NT2/D1 (cell line): ENCODE measurements at regions not wholly inside any gene's neighbourhood (a gene's known extent, or its start where the extent isn't known, plus 50 kb on each side); places are given as distances from the start of the nearest gene placed in this dataset.

ENCODE experiments used
- DNase-seq: peaks from one replicate; pipeline ENCODE4 v3.0.0-alpha.2; 2011; ENCODE audit warnings: low read depth, low spot score
- H3K27me3 ChIP-seq: 2 replicates; pipeline ENCODE4 v1.6.0; 2011; ENCODE audit warnings: mild to moderate bottlenecking; ENCODE audit not compliant: insufficient read length, insufficient read depth
- H3K36me3 ChIP-seq: 2 replicates; pipeline ENCODE4 v1.6.1; 2011; ENCODE audit warnings: mild to moderate bottlenecking, low read length, mixed read lengths; ENCODE audit not compliant: insufficient read depth, insufficient read length
- H3K4me1 ChIP-seq: 2 replicates; pipeline ENCODE4 v1.5.1; 2011; ENCODE audit not compliant: insufficient read depth, insufficient read length
- H3K4me3 ChIP-seq: 2 replicates; pipeline ENCODE4 v1.5.1; 2011; ENCODE audit warnings: low read depth; ENCODE audit not compliant: insufficient read length
- H3K9ac ChIP-seq: 2 replicates; pipeline ENCODE4 v1.6.0; 2011; ENCODE audit warnings: low read depth; ENCODE audit not compliant: insufficient read length
- H3K9me3 ChIP-seq: 2 replicates; pipeline ENCODE4 v1.5.1; 2011; ENCODE audit warnings: mild to moderate bottlenecking, low read length; ENCODE audit not compliant: insufficient read depth
- SUZ12 ChIP-seq: IDR thresholded peaks from 2 replicates; pipeline ENCODE4 v1.6.1; 2011; ENCODE audit not compliant: insufficient read length, insufficient read depth; ENCODE audit errors: extremely low read depth
- YY1 ChIP-seq: IDR thresholded peaks from 2 replicates; pipeline ENCODE4 v1.6.1; 2011; ENCODE audit not compliant: insufficient read length, insufficient read depth
- ZNF274 ChIP-seq: IDR thresholded peaks from 2 replicates; pipeline ENCODE4 v1.6.1; 2011; ENCODE audit warnings: mild to moderate bottlenecking, low read depth, low read length

DNA sequence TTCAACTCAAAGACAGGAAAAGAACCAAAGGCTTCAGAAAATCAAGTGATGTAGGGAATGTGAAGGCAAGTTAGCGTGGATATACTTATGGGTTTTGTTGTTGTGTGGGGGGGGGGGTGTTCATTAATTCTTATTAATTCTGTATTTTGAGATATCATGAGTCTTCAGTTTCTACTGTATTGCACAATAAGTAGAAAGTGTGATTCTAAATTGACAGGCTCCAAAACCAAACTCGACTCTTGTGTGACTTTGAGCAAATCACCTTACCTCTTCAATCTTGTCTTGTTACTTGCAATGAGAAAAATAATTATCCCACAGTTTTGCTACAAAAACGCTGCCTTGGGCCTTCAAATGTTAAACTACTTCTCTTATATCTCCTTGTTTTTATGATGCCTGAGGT is 453.9 kb upstream of the GOT2 start:
- no peak overlapping the region for H3K9ac ChIP-seq
- no peaks in the 10 kb centered on the region for H3K27me3 ChIP-seq
- no peak for DNase-seq
- no peaks in the 10 kb centered on the region for H3K36me3 ChIP-seq
- TF ChIP-seq YY1 (no peak), SUZ12 (no peak), ZNF274 (no peak)
- no peak overlapping the region for H3K4me3 ChIP-seq
- no peaks in the 10 kb centered on the region; the same call in 1 of the 2 replicates for H3K9me3 ChIP-seq
- H3K4me1 ChIP-seq, result no peaks in the 10 kb centered on the region

DNA sequence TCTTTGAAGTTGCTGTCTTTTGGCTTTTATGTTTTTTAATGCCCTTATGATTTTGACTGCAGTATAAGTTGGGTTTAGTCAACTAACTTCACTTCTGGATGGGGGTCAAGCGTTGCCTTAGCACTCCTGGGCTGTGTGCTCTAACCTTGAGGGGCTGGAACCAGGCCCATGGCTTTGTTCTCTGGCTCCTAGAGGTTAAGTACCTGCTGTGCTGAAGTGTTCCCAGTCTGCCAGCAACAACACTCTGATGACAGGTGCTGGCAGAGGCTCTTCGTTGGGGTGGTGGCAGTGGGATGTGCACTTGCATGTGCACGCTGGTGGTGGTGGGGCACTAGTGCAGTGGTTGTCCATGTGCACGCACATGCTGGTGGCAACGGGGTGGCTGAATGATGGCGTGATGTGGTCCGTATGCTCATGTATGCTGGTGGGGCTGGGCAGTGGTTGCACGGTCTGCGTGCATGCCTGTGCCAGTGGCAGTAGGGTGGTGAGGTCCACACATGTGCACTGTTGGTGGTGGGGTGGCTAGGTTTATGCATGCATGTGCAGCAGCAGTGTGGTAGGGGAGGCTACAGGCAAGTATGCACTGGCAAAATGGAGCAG is 447.8 kb upstream of the GOT2 start:
- H3K4me1 ChIP-seq, result peaks cover 3% of the 10 kb centered on the region
- H3K9me3 ChIP-seq, result no peaks in the 10 kb centered on the region; the same call in 1 of the 2 replicates
- H3K9ac ChIP-seq, result no peak overlapping the region
- H3K27me3 ChIP-seq, result no peaks in the 10 kb centered on the region
- no peaks in the 10 kb centered on the region for H3K36me3 ChIP-seq
- TF ChIP-seq YY1, result no peak
- H3K4me3 ChIP-seq, result no peak overlapping the region
- DNase-seq, result no peak

DNA sequence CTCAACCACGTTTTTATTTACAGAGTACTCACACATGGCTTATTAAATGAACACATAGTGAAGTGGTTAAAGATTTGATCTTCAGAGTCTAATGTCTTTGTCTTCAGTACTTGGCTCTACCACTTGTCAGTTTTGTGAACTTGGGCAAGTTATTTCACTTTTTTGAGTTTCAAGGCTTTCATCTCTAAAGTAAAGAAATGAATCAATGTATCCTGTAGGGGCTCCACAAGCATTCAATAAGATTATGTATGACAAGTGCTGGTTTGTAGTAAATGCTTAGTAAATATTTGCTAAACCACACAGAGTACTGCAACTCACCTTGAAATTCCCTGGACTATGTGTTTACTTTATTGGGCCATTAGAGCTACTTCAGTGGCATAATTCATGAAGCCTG is 446.0 kb upstream of the GOT2 start:
- Histone ChIP-seq H3K27me3 (no peaks in the 10 kb centered on the region), H3K4me1 (peaks cover 3% of the 10 kb centered on the region), H3K9me3 (no peaks in the 10 kb centered on the region; the same call in 1 of the 2 replicates), H3K36me3 (no peaks in the 10 kb centered on the region), H3K9ac (no peak overlapping the region), H3K4me3 (no peak overlapping the region)
- DNase-seq, result no peak
- TF ChIP-seq ZNF274, result no peak
- TF ChIP-seq YY1, result no peak
- TF ChIP-seq SUZ12, result no peak

GRCh38 chr16:59179446-59180082 is 445.4 kb upstream of the GOT2 start:
- Histone ChIP-seq H3K27me3 (no peaks in the 10 kb centered on the region), H3K4me1 (peaks cover 3% of the 10 kb centered on the region), H3K4me3 (no peak overlapping the region), H3K9ac (no peak overlapping the region), H3K36me3 (no peaks in the 10 kb centered on the region), H3K9me3 (no peaks in the 10 kb centered on the region)
- no peak for DNase-seq
- TF ChIP-seq SUZ12 (no peak), ZNF274 (no peak), YY1 (no peak)

DNA sequence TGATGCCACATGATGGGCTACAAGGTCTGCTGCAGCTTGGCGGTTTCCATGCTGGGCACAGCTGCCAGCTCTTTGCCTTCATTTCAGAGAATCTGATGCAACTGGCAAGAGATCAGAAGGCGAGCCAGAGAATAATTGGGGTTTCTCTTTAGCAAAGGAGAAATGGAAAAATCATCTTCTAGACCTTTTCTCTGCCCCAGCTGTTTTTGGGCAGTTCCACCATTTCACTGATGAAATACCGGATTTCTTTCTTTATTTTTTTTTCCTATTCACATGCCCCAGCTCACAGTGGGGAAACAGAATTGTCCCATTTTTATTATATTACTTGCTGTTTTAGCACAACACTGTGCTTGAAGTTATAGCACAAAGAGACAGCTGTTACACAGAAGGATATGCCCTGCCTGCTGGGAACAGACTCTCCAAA is 439.3 kb upstream of the GOT2 start:
- TF ChIP-seq ZNF274, result no peak
- TF ChIP-seq SUZ12, result no peak
- no peak for TF ChIP-seq YY1
- H3K4me1 ChIP-seq, result no peaks in the 10 kb centered on the region
- no peaks in the 10 kb centered on the region for H3K27me3 ChIP-seq
- DNase-seq, result no peak
- no peaks in the 10 kb centered on the region for H3K36me3 ChIP-seq
- H3K9ac ChIP-seq, result no peak overlapping the region
- no peak overlapping the region for H3K4me3 ChIP-seq
- no peaks in the 10 kb centered on the region for H3K9me3 ChIP-seq

GRCh38 chr16:59170099-59170712 is 436.1 kb upstream of the GOT2 start:
- no peak overlapping the region for H3K9ac ChIP-seq
- no peak for TF ChIP-seq SUZ12
- no peak for TF ChIP-seq YY1
- no peak for TF ChIP-seq ZNF274
- DNase-seq, result peak; percentile 69

DNA sequence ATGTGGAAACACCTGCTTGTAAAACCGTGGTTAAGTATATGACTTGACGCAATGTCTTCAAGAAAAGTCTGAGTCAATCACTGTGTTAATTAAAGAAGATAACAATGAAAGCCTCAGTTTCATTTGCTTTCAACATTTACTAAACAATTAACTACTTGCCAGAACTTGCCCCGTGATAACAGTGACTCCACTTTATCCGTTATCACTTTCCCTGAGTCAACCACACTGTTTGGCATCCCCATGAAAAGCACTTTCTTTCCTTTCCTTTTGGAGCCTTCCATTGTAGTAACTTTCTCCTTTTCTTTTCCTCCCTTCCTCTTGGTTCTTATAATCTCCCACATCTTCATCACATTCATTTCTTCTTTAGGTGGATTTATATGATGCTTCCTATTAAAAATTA is 435.1 kb upstream of the GOT2 start:
- Histone ChIP-seq H3K9ac (no peak overlapping the region), H3K4me3 (no peak overlapping the region), H3K9me3 (no peaks in the 10 kb centered on the region), H3K36me3 (no peaks in the 10 kb centered on the region), H3K27me3 (no peaks in the 10 kb centered on the region), H3K4me1 (no peaks in the 10 kb centered on the region)
- no peak for DNase-seq
- TF ChIP-seq SUZ12, result no peak
- TF ChIP-seq ZNF274, result no peak
- no peak for TF ChIP-seq YY1

More at GRCh38 chr16:59170099-59170712, 436.1 kb upstream of the GOT2 start:
- no peaks in the 10 kb centered on the region for H3K36me3 ChIP-seq
- H3K27me3 ChIP-seq, result no peaks in the 10 kb centered on the region
- H3K4me3 ChIP-seq, result no peak overlapping the region
- no peaks in the 10 kb centered on the region for H3K9me3 ChIP-seq
- H3K4me1 ChIP-seq, result no peaks in the 10 kb centered on the region
